ENCODE measurements at regions not wholly inside any gene's neighbourhood (a gene's known extent, or its start where the extent isn't known, plus 50 kb on each side); places are given as distances from the start of the nearest gene placed in this dataset.
A peak's percentile ranks its signal among the peaks of the same experiment; 100 is the strongest.

GRCh38 chr5:175054243-175054642 lies 329.9 kb downstream of the MSX2 start:
- in situ Hi-C loops (cut with HindIII; ENCODE audit: low pct_unique_long_range_greater_than_20kb, low sequenced_read_pairs), result no loop called here
- no peak for DNase-seq (ENCODE audit: low read depth, low spot score)

- DNase-seq (ENCODE audit: low read depth, low spot score), result no peak
- in situ Hi-C loops (cut with HindIII; ENCODE audit: low pct_unique_long_range_greater_than_20kb, low sequenced_read_pairs), result no loop called here
Observed at GRCh38 chr5:175052351-175052750, 328.0 kb downstream of the MSX2 start.

- no peak for DNase-seq (ENCODE audit: low read depth, low spot score)
- in situ Hi-C loops (cut with HindIII; ENCODE audit: low pct_unique_long_range_greater_than_20kb, low sequenced_read_pairs), result no loop called here
Observed at GRCh38 chr5:175047048-175047447, 322.7 kb downstream of the MSX2 start.

- DNase-seq (ENCODE audit: low read depth, low spot score), result no peak
- in situ Hi-C loops (cut with HindIII; ENCODE audit: low pct_unique_long_range_greater_than_20kb, low sequenced_read_pairs), result no loop called here
Observed at GRCh38 chr5:175045820-175046219, 321.4 kb downstream of the MSX2 start.

- in situ Hi-C loops (cut with HindIII; ENCODE audit: low pct_unique_long_range_greater_than_20kb, low sequenced_read_pairs), result no loop called here
- no peak for DNase-seq (ENCODE audit: low read depth, low spot score)
Observed at GRCh38 chr5:175037820-175038219, 313.4 kb downstream of the MSX2 start.

- DNase-seq (ENCODE audit: low read depth, low spot score), result peak; percentile 1
- in situ Hi-C loops (cut with HindIII; ENCODE audit: low pct_unique_long_range_greater_than_20kb, low sequenced_read_pairs), result no loop called here
Observed at GRCh38 chr5:175035882-175036533, 311.6 kb downstream of the MSX2 start.

GRCh38 chr5:175034924-175035323 lies 310.5 kb downstream of the MSX2 start:
- in situ Hi-C loops (cut with HindIII; ENCODE audit: low pct_unique_long_range_greater_than_20kb, low sequenced_read_pairs), result no loop called here
- DNase-seq (ENCODE audit: low read depth, low spot score), result no peak

GRCh38 chr5:175032741-175033151 lies 308.4 kb downstream of the MSX2 start:
- in situ Hi-C loops (cut with HindIII; ENCODE audit: low pct_unique_long_range_greater_than_20kb, low sequenced_read_pairs), result no loop called here
- no peak for DNase-seq (ENCODE audit: low read depth, low spot score)

GRCh38 chr5:175032013-175032412 lies 307.6 kb downstream of the MSX2 start:
- in situ Hi-C loops (cut with HindIII; ENCODE audit: low pct_unique_long_range_greater_than_20kb, low sequenced_read_pairs), result no loop called here
- no peak for DNase-seq (ENCODE audit: low read depth, low spot score)

GRCh38 chr5:175027390-175027789 lies 303.0 kb downstream of the MSX2 start:
- no peak for DNase-seq (ENCODE audit: low read depth, low spot score)
- in situ Hi-C loops (cut with HindIII; ENCODE audit: low pct_unique_long_range_greater_than_20kb, low sequenced_read_pairs), result no loop called here

- no peak for DNase-seq (ENCODE audit: low read depth, low spot score)
- in situ Hi-C loops (cut with HindIII; ENCODE audit: low pct_unique_long_range_greater_than_20kb, low sequenced_read_pairs), result no loop called here
Observed at GRCh38 chr5:175025077-175025476, 300.7 kb downstream of the MSX2 start.

- in situ Hi-C loops (cut with HindIII; ENCODE audit: low pct_unique_long_range_greater_than_20kb, low sequenced_read_pairs), result no loop called here
- DNase-seq (ENCODE audit: low read depth, low spot score), result no peak
Observed at GRCh38 chr5:175021841-175022625, 297.7 kb downstream of the MSX2 start.

- in situ Hi-C loops (cut with HindIII; ENCODE audit: low pct_unique_long_range_greater_than_20kb, low sequenced_read_pairs), result no loop called here
- no peak for DNase-seq (ENCODE audit: low read depth, low spot score)
Observed at GRCh38 chr5:175021321-175021720, 296.9 kb downstream of the MSX2 start.

GRCh38 chr5:175015028-175015685 lies 290.8 kb downstream of the MSX2 start:
- in situ Hi-C loops (cut with HindIII; ENCODE audit: low pct_unique_long_range_greater_than_20kb, low sequenced_read_pairs), result no loop called here
- DNase-seq (ENCODE audit: low read depth, low spot score), result no peak

- no peak for DNase-seq (ENCODE audit: low read depth, low spot score)
- in situ Hi-C loops (cut with HindIII; ENCODE audit: low pct_unique_long_range_greater_than_20kb, low sequenced_read_pairs), result no loop called here
Observed at GRCh38 chr5:175013251-175013650, 288.9 kb downstream of the MSX2 start.

GRCh38 chr5:175012267-175012666 lies 287.9 kb downstream of the MSX2 start:
- in situ Hi-C loops (cut with HindIII; ENCODE audit: low pct_unique_long_range_greater_than_20kb, low sequenced_read_pairs), result no loop called here
- DNase-seq (ENCODE audit: low read depth, low spot score), result no peak

- DNase-seq (ENCODE audit: low read depth, low spot score), result no peak
- in situ Hi-C loops (cut with HindIII; ENCODE audit: low pct_unique_long_range_greater_than_20kb, low sequenced_read_pairs), result no loop called here
Observed at GRCh38 chr5:175003531-175003930, 279.1 kb downstream of the MSX2 start.

- no peak for DNase-seq (ENCODE audit: low read depth, low spot score)
- in situ Hi-C loops (cut with HindIII; ENCODE audit: low pct_unique_long_range_greater_than_20kb, low sequenced_read_pairs), result no loop called here
Observed at GRCh38 chr5:175001876-175002645, 277.7 kb downstream of the MSX2 start.

Data from SK-MEL-5 (cell line).